HepG2 (cell line): ENCODE measurements at regions not wholly inside any gene's neighbourhood (a gene's known extent, or its start where the extent isn't known, plus 50 kb on each side); places are given as distances from the start of the nearest gene placed in this dataset.

Experiments
- KDM3A ChIP-seq: IDR thresholded peaks from 2 replicates; pipeline ENCODE4 v1.6.1; 2018; ENCODE audit warnings: low read depth, missing compliant biosample characterization
- MIER3 ChIP-seq: IDR thresholded peaks from 2 replicates; pipeline ENCODE4 v1.6.1; 2016; ENCODE audit warnings: missing compliant biosample characterization, borderline replicate concordance
- NCOA5 ChIP-seq: sonication (generic); formaldehyde crosslinking; IDR thresholded peaks from 2 replicates; pipeline ENCODE4 v1.4.0; 2020; ENCODE audit warnings: missing genetic modification reagents
- NFE2L1 ChIP-seq: sonication (generic); formaldehyde crosslinking; IDR thresholded peaks from 2 replicates; pipeline ENCODE4 v1.4.0; 2020; ENCODE audit warnings: missing genetic modification reagents, mild to moderate bottlenecking, borderline replicate concordance
- NR2C2 ChIP-seq: sonication (generic); formaldehyde crosslinking; IDR thresholded peaks from 2 replicates; pipeline ENCODE4 v1.4.0; 2020; ENCODE audit warnings: missing genetic modification reagents, mild to moderate bottlenecking, moderate library complexity, borderline replicate concordance
- ZNF280D ChIP-seq: sonication (generic); formaldehyde crosslinking; IDR thresholded peaks from 2 replicates; pipeline ENCODE4 v1.5.1; 2020; ENCODE audit warnings: mild to moderate bottlenecking, missing genetic modification reagents
- ZNF574 ChIP-seq: sonication (generic); formaldehyde crosslinking; IDR thresholded peaks from 2 replicates; pipeline ENCODE4 v1.4.0; 2020; ENCODE audit warnings: missing genetic modification reagents
- TF ChIP-seq, protein P1 (sequence below): sonication (generic); formaldehyde crosslinking; IDR thresholded peaks from 2 replicates; pipeline ENCODE4 v1.8.1; 2023; ENCODE audit warnings: mild to moderate bottlenecking, inconsistent platforms, moderate library complexity, missing genetic modification reagents, borderline replicate concordance
- TF ChIP-seq, protein P2 (sequence below): sonication (generic); formaldehyde crosslinking; conservative IDR thresholded peaks from 2 replicates; pipeline ENCODE4 v1.4.0; 2020; ENCODE audit warnings: mild to moderate bottlenecking, missing genetic modification reagents, moderate library complexity
- TF ChIP-seq, protein P3 (sequence below), 2 experiments: fragments of 450-650 bp in 1 of 2; sonication (generic) in 1 of 2; formaldehyde crosslinking; IDR thresholded peaks; 2 replicates each; pipeline versions ENCODE4 v1.5.0 to v1.8.0; 2020 to 2022; ENCODE audit warnings: mild to moderate bottlenecking in 1 of 2, missing genetic modification reagents in 1 of 2
- TF ChIP-seq, protein P4 (sequence below): sonication (generic); formaldehyde crosslinking; IDR thresholded peaks from 2 replicates; pipeline ENCODE4 v1.4.0; 2020; ENCODE audit warnings: mild to moderate bottlenecking, missing genetic modification reagents
- TF ChIP-seq, protein P5 (sequence below): sonication (generic); formaldehyde crosslinking; IDR thresholded peaks from 2 replicates; pipeline ENCODE4 v1.5.0; 2020; ENCODE audit warnings: missing genetic modification reagents, mild to moderate bottlenecking, borderline replicate concordance

- TF ChIP-seq NCOA5 (CRISPR knock-in tag) (no peak), NFE2L1 (CRISPR knock-in tag) (no peak), NR2C2 (no peak), ZNF574 (peak; percentile 57; the same call in 1 of the 2 replicates), ZNF280D (no peak), MIER3 (CRISPR knock-in tag) (no peak), KDM3A (CRISPR knock-in tag) (no peak)
- TF ChIP-seq, protein P1, sequence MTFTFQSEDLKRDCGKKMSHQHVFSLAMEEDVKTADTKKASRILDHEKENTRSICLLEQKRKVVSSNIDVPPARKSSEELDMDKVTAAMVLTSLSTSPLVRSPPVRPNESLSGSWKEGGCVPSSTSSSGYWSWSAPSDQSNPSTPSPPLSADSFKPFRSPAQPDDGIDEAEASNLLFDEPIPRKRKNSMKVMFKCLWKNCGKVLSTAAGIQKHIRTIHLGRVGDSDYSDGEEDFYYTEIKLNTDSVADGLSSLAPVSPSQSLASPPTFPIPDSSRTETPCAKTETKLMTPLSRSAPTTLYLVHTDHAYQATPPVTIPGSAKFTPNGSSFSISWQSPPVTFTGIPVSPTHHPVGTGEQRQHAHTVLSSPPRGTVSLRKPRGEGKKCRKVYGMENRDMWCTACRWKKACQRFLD (CRISPR knock-in tag): peak; percentile 48; the same call in 1 of the 2 replicates
- TF ChIP-seq, protein P2, sequence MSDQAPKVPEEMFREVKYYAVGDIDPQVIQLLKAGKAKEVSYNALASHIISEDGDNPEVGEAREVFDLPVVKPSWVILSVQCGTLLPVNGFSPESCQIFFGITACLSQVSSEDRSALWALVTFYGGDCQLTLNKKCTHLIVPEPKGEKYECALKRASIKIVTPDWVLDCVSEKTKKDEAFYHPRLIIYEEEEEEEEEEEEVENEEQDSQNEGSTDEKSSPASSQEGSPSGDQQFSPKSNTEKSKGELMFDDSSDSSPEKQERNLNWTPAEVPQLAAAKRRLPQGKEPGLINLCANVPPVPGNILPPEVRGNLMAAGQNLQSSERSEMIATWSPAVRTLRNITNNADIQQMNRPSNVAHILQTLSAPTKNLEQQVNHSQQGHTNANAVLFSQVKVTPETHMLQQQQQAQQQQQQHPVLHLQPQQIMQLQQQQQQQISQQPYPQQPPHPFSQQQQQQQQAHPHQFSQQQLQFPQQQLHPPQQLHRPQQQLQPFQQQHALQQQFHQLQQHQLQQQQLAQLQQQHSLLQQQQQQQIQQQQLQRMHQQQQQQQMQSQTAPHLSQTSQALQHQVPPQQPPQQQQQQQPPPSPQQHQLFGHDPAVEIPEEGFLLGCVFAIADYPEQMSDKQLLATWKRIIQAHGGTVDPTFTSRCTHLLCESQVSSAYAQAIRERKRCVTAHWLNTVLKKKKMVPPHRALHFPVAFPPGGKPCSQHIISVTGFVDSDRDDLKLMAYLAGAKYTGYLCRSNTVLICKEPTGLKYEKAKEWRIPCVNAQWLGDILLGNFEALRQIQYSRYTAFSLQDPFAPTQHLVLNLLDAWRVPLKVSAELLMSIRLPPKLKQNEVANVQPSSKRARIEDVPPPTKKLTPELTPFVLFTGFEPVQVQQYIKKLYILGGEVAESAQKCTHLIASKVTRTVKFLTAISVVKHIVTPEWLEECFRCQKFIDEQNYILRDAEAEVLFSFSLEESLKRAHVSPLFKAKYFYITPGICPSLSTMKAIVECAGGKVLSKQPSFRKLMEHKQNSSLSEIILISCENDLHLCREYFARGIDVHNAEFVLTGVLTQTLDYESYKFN: no peak
- TF ChIP-seq, protein P3, sequence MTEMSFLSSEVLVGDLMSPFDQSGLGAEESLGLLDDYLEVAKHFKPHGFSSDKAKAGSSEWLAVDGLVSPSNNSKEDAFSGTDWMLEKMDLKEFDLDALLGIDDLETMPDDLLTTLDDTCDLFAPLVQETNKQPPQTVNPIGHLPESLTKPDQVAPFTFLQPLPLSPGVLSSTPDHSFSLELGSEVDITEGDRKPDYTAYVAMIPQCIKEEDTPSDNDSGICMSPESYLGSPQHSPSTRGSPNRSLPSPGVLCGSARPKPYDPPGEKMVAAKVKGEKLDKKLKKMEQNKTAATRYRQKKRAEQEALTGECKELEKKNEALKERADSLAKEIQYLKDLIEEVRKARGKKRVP (CRISPR knock-in tag; IDR thresholded peaks at IDR 0.05): peak in 1 of 2 experiments; percentile 33; a peak in 1 of 4 replicates
- TF ChIP-seq, protein P4, sequence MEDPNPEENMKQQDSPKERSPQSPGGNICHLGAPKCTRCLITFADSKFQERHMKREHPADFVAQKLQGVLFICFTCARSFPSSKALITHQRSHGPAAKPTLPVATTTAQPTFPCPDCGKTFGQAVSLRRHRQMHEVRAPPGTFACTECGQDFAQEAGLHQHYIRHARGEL (CRISPR knock-in tag): no peak
- TF ChIP-seq, protein P5, sequence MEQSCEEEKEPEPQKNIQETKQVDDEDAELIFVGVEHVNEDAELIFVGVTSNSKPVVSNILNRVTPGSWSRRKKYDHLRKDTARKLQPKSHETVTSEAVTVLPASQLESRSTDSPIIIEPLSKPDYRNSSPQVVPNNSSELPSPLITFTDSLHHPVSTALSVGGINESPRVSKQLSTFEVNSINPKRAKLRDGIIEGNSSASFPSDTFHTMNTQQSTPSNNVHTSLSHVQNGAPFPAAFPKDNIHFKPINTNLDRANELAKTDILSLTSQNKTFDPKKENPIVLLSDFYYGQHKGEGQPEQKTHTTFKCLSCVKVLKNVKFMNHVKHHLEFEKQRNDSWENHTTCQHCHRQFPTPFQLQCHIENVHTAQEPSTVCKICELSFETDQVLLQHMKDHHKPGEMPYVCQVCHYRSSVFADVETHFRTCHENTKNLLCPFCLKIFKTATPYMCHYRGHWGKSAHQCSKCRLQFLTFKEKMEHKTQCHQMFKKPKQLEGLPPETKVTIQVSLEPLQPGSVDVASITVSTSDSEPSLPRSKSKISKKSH (CRISPR knock-in tag): peak; percentile 57; the same call in 1 of the 2 replicates
These were observed 54.4 kb upstream of the ZNF337 start (continued) for GRCh38 chr20:25750765-25751696.
